PFSK-1 (cell line): ENCODE measurements at regions not wholly inside any gene's neighbourhood (a gene's known extent, or its start where the extent isn't known, plus 50 kb on each side); places are given as distances from the start of the nearest gene placed in this dataset.

ENCODE experiments used
- FOXP2 ChIP-seq: optimal IDR thresholded peaks from 2 replicates; pipeline ENCODE3; 2011; ENCODE audit warnings: borderline replicate concordance, control low read depth, inconsistent platforms; ENCODE audit not compliant: insufficient read depth; ENCODE audit errors: extremely low read length, extremely low read depth
- POLR2AphosphoS5 ChIP-seq: IDR thresholded peaks from 2 replicates; pipeline ENCODE4 v1.6.1; 2012; ENCODE audit warnings: low read depth, mild to moderate bottlenecking, control low read depth, low read length, moderate library complexity
- SIN3A ChIP-seq: IDR thresholded peaks from 2 replicates; pipeline ENCODE4 v1.6.1; 2012; ENCODE audit warnings: mild to moderate bottlenecking, low read length, moderate library complexity, borderline replicate concordance; ENCODE audit not compliant: insufficient read depth
- TAF1 ChIP-seq: IDR thresholded peaks from 2 replicates; pipeline ENCODE4 v1.6.1; 2012; ENCODE audit warnings: low read length, control low read depth, borderline replicate concordance; ENCODE audit not compliant: insufficient read depth
- TF ChIP-seq, protein P1 (sequence below), 2 experiments: IDR thresholded peaks; 2 replicates each; pipeline versions ENCODE4 v1.6.1 to v1.8.0; 2011 to 2012; ENCODE audit warnings: low read depth in 2 of 2, low read length in 2 of 2, control low read depth in 1 of 2, inconsistent platforms in 1 of 2, mild to moderate bottlenecking in 1 of 2, moderate library complexity in 1 of 2; ENCODE audit not compliant: insufficient read depth in 1 of 2

DNA sequence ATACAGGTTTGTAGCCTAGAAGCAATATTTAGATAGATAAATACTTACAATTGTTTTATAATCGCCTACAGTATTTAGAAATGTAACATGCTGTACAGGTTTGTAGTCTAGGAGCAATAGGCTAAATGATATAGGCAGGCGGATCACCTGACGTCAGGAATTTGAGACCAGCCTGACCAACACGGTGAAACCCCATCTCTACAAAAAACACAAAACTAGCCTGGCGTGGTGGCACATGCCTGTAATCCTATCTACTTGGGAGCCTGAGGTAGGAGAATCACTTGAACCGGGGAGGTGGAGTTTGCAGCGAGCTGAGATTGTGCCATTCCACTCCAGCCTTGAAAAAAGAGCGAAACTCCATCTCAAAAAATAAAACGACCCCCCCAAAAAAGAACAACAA lies 375.2 kb upstream of the EPHA3 start:
- TF ChIP-seq FOXP2 (no peak), SIN3A (no peak), POLR2AphosphoS5 (no peak), TAF1 (no peak)
- TF ChIP-seq, protein P1, sequence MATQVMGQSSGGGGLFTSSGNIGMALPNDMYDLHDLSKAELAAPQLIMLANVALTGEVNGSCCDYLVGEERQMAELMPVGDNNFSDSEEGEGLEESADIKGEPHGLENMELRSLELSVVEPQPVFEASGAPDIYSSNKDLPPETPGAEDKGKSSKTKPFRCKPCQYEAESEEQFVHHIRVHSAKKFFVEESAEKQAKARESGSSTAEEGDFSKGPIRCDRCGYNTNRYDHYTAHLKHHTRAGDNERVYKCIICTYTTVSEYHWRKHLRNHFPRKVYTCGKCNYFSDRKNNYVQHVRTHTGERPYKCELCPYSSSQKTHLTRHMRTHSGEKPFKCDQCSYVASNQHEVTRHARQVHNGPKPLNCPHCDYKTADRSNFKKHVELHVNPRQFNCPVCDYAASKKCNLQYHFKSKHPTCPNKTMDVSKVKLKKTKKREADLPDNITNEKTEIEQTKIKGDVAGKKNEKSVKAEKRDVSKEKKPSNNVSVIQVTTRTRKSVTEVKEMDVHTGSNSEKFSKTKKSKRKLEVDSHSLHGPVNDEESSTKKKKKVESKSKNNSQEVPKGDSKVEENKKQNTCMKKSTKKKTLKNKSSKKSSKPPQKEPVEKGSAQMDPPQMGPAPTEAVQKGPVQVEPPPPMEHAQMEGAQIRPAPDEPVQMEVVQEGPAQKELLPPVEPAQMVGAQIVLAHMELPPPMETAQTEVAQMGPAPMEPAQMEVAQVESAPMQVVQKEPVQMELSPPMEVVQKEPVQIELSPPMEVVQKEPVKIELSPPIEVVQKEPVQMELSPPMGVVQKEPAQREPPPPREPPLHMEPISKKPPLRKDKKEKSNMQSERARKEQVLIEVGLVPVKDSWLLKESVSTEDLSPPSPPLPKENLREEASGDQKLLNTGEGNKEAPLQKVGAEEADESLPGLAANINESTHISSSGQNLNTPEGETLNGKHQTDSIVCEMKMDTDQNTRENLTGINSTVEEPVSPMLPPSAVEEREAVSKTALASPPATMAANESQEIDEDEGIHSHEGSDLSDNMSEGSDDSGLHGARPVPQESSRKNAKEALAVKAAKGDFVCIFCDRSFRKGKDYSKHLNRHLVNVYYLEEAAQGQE (IDR thresholded peaks at IDR 0.05; ENCODE audit: insufficient read depth in 1 of 2, low read depth in 2 of 2, low read length in 2 of 2), result no peak

DNA sequence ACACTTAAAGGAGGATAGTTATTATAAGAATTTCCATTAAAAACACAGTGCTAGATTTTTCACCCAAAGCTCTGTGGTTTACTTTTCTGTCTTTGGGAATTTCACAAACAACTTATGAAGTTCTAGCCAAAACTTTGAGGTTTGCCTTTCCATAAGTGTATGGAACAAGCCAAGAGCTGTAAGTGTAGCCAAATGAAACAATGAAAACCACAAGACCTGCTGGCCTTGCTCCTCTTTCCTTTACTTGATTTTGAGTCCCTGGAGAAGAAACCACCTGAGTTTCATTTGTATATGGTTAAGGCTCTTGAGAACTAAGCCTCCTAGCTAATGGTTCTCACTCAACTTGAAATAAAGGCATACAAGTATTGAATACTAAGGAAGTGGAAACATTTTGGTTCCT lies 365.3 kb upstream of the EPHA3 start:
- TF ChIP-seq SIN3A, result no peak
- TF ChIP-seq TAF1, result no peak
- no peak for TF ChIP-seq FOXP2
- TF ChIP-seq, protein P1 (IDR thresholded peaks at IDR 0.05; ENCODE audit: insufficient read depth in 1 of 2, low read depth in 2 of 2, low read length in 2 of 2), result no peak
- no peak for TF ChIP-seq POLR2AphosphoS5

DNA sequence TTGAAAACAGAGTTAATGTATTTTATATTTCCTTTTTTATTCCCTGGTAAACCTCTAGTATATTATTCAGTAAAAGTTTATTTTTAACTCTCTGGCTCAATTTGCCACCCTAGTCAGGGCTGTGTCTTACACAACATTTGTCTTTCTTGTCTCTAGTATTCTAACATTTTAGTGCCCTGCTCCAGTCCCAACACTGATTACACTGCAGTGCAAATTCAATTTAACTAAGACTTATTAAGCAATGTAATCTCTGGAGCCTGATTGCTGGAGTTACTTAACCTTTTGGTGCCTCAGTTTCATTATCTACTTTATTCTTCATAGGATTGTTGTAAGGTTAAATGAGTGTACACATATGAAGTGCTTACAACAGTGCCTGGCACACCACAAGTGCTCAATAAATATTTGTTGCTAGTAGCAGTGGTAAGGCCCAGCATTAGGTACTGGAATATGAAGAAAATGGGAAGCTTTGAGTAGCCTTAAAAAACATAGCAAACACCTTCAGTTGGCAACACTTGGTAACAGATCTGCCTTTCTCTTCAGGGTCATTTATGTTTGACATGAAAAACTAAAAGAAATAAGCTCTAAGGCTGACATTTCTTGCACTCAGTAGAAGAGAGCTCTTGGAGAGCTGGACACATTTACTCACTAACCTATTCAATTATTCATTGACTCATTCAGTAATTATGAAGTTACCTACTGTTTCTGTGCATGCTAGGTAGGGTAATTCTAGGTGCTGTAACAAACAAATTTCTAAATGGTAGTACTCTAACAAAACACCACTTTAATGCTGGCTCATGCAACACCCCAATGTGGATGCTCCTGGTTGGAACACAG lies 364.5 kb upstream of the EPHA3 start:
- TF ChIP-seq POLR2AphosphoS5, result no peak
- TF ChIP-seq, protein P1 (IDR thresholded peaks at IDR 0.05; ENCODE audit: insufficient read depth in 1 of 2, low read depth in 2 of 2, low read length in 2 of 2), result no peak
- TF ChIP-seq TAF1, result no peak
- no peak for TF ChIP-seq SIN3A
- no peak for TF ChIP-seq FOXP2

DNA sequence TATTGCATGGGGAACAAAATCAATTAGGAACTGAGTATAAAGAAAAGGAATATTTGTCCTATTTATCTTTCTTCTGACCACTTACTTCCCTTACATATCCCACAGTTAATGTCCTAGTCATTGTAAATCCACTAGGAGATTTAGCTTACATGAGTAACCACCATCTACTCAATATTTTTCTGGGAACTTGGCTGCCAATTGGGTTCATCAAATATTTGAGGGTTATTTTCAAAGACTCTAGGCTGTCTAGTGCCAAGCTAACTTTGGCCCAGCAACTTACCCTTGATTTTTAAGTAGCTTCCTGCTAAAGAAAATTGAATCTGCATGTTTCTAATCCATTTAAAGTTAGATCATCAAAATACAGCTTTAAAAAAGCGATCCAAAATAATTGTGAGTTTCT lies 362.5 kb upstream of the EPHA3 start:
- TF ChIP-seq FOXP2, result no peak
- TF ChIP-seq, protein P1 (IDR thresholded peaks at IDR 0.05; ENCODE audit: insufficient read depth in 1 of 2, low read depth in 2 of 2, low read length in 2 of 2), result no peak
- no peak for TF ChIP-seq TAF1
- TF ChIP-seq SIN3A, result no peak
- no peak for TF ChIP-seq POLR2AphosphoS5
